ENCODE measurements at regions not wholly inside any gene's neighbourhood (a gene's known extent, or its start where the extent isn't known, plus 50 kb on each side); places are given as distances from the start of the nearest gene placed in this dataset.

- Histone ChIP-seq H3K9ac (replicated peaks; ENCODE audit: extremely low read depth, insufficient read depth, low read length) (no peak overlapping the region), H3K4me3 (replicated peaks in 1 of 3; ENCODE audit: insufficient read depth in 1 of 3, low read depth in 1 of 3, low read length in 3 of 3) (no peak overlapping the region), H4K20me1 (replicated peaks; ENCODE audit: control insufficient read depth, extremely low read depth, insufficient read depth, low read length) (no peaks in the 10 kb centered on the region), H3K9me3 (replicated peaks; ENCODE audit: control insufficient read depth, insufficient read depth, low read length) (no peaks in the 10 kb centered on the region), H3K79me2 (ENCODE audit: control insufficient read depth, insufficient read depth, low read length) (no peaks in the 10 kb centered on the region), H3K27ac (ENCODE audit: insufficient read depth, low read depth, low read length) (no peak overlapping the region), H3K4me2 (ENCODE audit: insufficient read depth, low read length) (no peak overlapping the region), H3K4me1 (ENCODE audit: control insufficient read depth, extremely low read depth, insufficient read depth, low read length) (no peaks in the 10 kb centered on the region), H2AFZ (ENCODE audit: low read depth, low read length) (no peak overlapping the region), H3K27me3 (ENCODE audit: control insufficient read depth in 2 of 2, insufficient read depth in 2 of 2, low read length in 2 of 2) (peaks cover 2 to 4% of the 10 kb centered on the region in 2 experiments), H3K36me3 (ENCODE audit: control insufficient read depth in 2 of 2, extremely low read depth in 1 of 2, insufficient read depth in 2 of 2, low read length in 2 of 2) (no peaks in the 10 kb centered on the region), H3K9me1 (replicated peaks; ENCODE audit: control insufficient read depth, extremely low read depth, insufficient read depth, low read length) (no peaks in the 10 kb centered on the region)
- CTCF ChIA-PET = no interaction called here
- FAIRE-seq (no peak), DNase-seq (ENCODE audit: low read depth, low spot score) (no peak)
- dilution Hi-C loops (cut with MboI; ENCODE audit: extremely low pct_ligation_motif_present, low sequenced_read_pairs) (no loop called here), intact Hi-C loops (cut with micrococcal nuclease) (no loop called here)
- TF ChIP-seq EZH2 (IDR thresholded peaks at IDR 0.05; ENCODE audit: borderline replicate concordance, low read depth, low read length, severe bottlenecking) (no peak), FOS (IDR thresholded peaks at IDR 0.05; ENCODE audit: borderline replicate concordance, insufficient read depth, low read length) (no peak), POLR2A (IDR thresholded peaks at IDR 0.05; ENCODE audit: low read depth, low read length) (no peak), MAX (IDR thresholded peaks at IDR 0.05; ENCODE audit: insufficient read depth, insufficient read length) (no peak), MYC (IDR thresholded peaks at IDR 0.05; ENCODE audit: low read depth, low read length) (no peak), GATA2 (IDR thresholded peaks at IDR 0.05; ENCODE audit: insufficient read depth, insufficient read length, low read depth, low read length) (no peak), JUN (IDR thresholded peaks at IDR 0.05; ENCODE audit: borderline replicate concordance, insufficient read depth, insufficient read length, low read depth) (no peak), POLR2AphosphoS5 (IDR thresholded peaks at IDR 0.05; ENCODE audit: insufficient read depth, low read depth, low read length) (no peak), CTCF (IDR thresholded peaks at IDR 0.05; ENCODE audit: extremely low read depth in 1 of 2, insufficient read depth in 1 of 2, low read depth in 1 of 2, low read length in 2 of 2) (no peak)
- no TSS peak for BruUV-seq (replicated peaks)
- POLR2A ChIA-PET = no interaction called here
Observed at GRCh38 chr9:573691-574410, 267.6 kb upstream of the DMRT1 start.

Data from endothelial cell of umbilical vein (primary cell).